GM10266 (cell line): ENCODE measurements at regions not wholly inside any gene's neighbourhood (a gene's known extent, or its start where the extent isn't known, plus 50 kb on each side); places are given as distances from the start of the nearest gene placed in this dataset.

Experiments
- DNase-seq: peaks from one replicate; pipeline ENCODE4 v3.0.0; 2012; ENCODE audit errors: extremely low spot score
- CTCF ChIP-seq: IDR thresholded peaks from 2 replicates; pipeline ENCODE4 v1.5.1; 2012; ENCODE audit warnings: mild to moderate bottlenecking, low read depth; ENCODE audit not compliant: control insufficient read depth, insufficient read depth; ENCODE audit errors: missing control alignments

GRCh38 chr7:89495704-89496103 lies 658.6 kb upstream of the STEAP1 start:
- no peak for TF ChIP-seq CTCF

DNA sequence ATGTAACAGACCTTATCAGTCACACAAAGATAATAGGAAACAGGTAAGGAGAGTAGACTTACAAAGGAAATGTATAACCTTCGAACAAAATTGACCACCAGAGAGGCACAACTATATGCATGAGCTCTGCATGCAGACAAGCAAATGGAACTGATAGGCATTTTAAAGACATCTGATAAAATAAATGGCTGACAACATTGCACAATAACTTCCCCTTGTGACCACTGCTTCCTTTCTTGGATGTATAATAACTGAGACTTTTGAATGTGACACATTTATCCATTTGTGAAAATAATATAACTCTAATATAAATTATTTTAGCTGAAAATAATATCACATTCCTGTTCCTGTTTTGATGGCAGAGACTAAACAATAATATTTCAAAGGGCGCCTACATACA lies 654.2 kb upstream of the STEAP1 start:
- no peak for DNase-seq
- TF ChIP-seq CTCF: no peak

More at GRCh38 chr7:89495704-89496103, 658.6 kb upstream of the STEAP1 start:
- no peak for DNase-seq

DNA sequence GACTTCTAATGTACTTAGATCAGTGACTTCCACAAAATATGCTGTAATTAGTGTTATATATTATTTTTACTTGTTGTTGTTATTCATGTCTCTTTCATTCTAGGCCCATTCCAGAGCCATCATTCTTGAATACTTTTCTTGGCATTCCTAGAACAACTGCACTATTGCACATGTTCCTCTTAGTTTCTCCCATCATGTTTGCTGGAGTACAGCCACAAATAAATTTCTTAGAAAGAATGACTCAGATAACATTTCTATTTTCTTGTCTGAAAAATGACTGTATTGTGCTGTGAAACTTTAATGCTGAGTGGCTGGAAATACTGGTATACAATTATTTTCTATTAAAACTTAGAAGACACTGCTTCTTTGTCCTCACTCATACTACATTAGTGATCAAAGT lies 651.0 kb upstream of the STEAP1 start:
- no peak for TF ChIP-seq CTCF
- no peak for DNase-seq

GRCh38 chr7:89507034-89507433 lies 647.2 kb upstream of the STEAP1 start:
- no peak for DNase-seq
- no peak for TF ChIP-seq CTCF

- TF ChIP-seq CTCF: no peak
- DNase-seq: no peak
These were observed 642.4 kb upstream of the STEAP1 start for GRCh38 chr7:89511900-89512299.

- no peak for DNase-seq
- TF ChIP-seq CTCF: no peak
These were observed 639.3 kb upstream of the STEAP1 start for GRCh38 chr7:89514970-89515369.

DNA sequence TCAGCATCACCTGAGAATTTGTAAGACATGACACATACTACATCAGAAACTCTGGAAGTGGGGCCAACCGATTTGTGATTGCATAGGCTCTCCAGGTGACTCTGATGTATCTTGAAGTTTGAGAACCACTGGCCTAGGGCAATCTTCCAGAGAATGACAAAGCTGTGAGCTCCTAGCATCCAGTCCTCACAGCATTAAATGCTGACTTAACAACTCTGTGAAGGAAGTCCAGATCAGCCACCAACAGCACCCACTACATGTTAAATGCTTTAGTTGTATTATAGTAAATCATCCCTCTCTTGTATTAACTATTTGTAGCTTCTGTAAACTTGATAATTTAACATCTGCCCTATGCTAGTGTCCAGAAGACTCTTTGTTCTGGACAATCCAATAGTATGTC lies 636.5 kb upstream of the STEAP1 start:
- no peak for TF ChIP-seq CTCF
- DNase-seq: no peak
